Pons (tissue), 1 donor: ENCODE measurements at regions not wholly inside any gene's neighbourhood (a gene's known extent, or its start where the extent isn't known, plus 50 kb on each side); places are given as distances from the start of the nearest gene placed in this dataset.
"Not testable (repeated sequence)": the region's sequence is repeated elsewhere in the genome, so short reads cannot be mapped to it uniquely, and the experiment has no call there.

ENCODE experiments used
- DNase-seq: peaks from one replicate; pipeline ENCODE4 v3.0.0-alpha.2; 2016; ENCODE audit warnings: low spot score

- no peak for DNase-seq
These were observed 181.2 kb upstream of the GALNT2 start for GRCh38 chr1:229885568-229886495.

- DNase-seq = no peak
These were observed 180.4 kb upstream of the GALNT2 start for GRCh38 chr1:229886636-229887035.

- peak; percentile 56 for DNase-seq
These were observed 179.8 kb upstream of the GALNT2 start for GRCh38 chr1:229887043-229887822.

GRCh38 chr1:229888157-229888556 is 178.9 kb upstream of the GALNT2 start:
- DNase-seq = no peak

GRCh38 chr1:229888561-229889001 is 178.5 kb upstream of the GALNT2 start:
- no peak for DNase-seq

- no peak for DNase-seq
These were observed 178.0 kb upstream of the GALNT2 start for GRCh38 chr1:229889031-229889517.

GRCh38 chr1:229891227-229891626 is 175.8 kb upstream of the GALNT2 start:
- no peak for DNase-seq

- DNase-seq = no peak
These were observed 174.4 kb upstream of the GALNT2 start for GRCh38 chr1:229892515-229893117.

GRCh38 chr1:229893762-229894444 is 173.1 kb upstream of the GALNT2 start:
- no peak for DNase-seq

GRCh38 chr1:229894532-229894931 is 172.5 kb upstream of the GALNT2 start:
- DNase-seq = no peak

GRCh38 chr1:229895605-229896004 is 171.4 kb upstream of the GALNT2 start:
- DNase-seq = no peak

- no peak for DNase-seq
These were observed 170.7 kb upstream of the GALNT2 start for GRCh38 chr1:229896306-229896705.

- DNase-seq = no peak
These were observed 170.2 kb upstream of the GALNT2 start for GRCh38 chr1:229896861-229897260.

- DNase-seq = no peak
These were observed 169.5 kb upstream of the GALNT2 start for GRCh38 chr1:229897501-229897900.

- DNase-seq = no peak
These were observed 166.8 kb upstream of the GALNT2 start for GRCh38 chr1:229900220-229900619.

GRCh38 chr1:229905031-229905545 is 161.9 kb upstream of the GALNT2 start:
- no peak for DNase-seq

GRCh38 chr1:229905652-229906051 is 161.4 kb upstream of the GALNT2 start:
- no peak for DNase-seq

GRCh38 chr1:229907884-229908638 is 159.0 kb upstream of the GALNT2 start:
- no peak for DNase-seq

- DNase-seq = no peak
These were observed 158.3 kb upstream of the GALNT2 start for GRCh38 chr1:229908689-229909088.

- no peak for DNase-seq
These were observed 153.5 kb upstream of the GALNT2 start for GRCh38 chr1:229913489-229913888.

GRCh38 chr1:229919488-229919887 is 147.6 kb upstream of the GALNT2 start:
- not testable (repeated sequence) for DNase-seq
